H1 (cell line): ENCODE measurements at regions not wholly inside any gene's neighbourhood (a gene's known extent, or its start where the extent isn't known, plus 50 kb on each side); places are given as distances from the start of the nearest gene placed in this dataset.

Experiments used
- CTCF ChIA-PET: fragments of 300-600 bp; sonication (Branson Sonifier 250); formaldehyde crosslinking; loops from one replicate; lab custom pipeline; 2021; ENCODE audit not compliant: partially characterized antibody; lab: Charles Lee
- POLR2A ChIA-PET: fragments of 300-600 bp; sonication (Branson Sonifier 250); formaldehyde crosslinking; loops from one replicate; lab custom pipeline; 2021; ENCODE audit warnings: inconsistent platforms; ENCODE audit not compliant: partially characterized antibody; lab: Charles Lee
- DNase-seq, 2 experiments: peaks; one replicate each; pipeline versions ENCODE4 v3.0.0 to v3.0.0-alpha.2; 2010 to 2022; ENCODE audit warnings: low spot score in 2 of 2, low read depth in 1 of 2, mixed read lengths in 1 of 2
- FAIRE-seq: peaks from 2 replicates; lab custom pipeline; 2011; peaks lifted over from hg19 to GRCh38; lab: Jason Lieb, UNC
- H2AFZ ChIP-seq: 2 replicates; pipeline ENCODE4 v1.8.1; 2012; ENCODE audit warnings: low read length, inconsistent platforms
- H2AK5ac ChIP-seq: 2 replicates; pipeline ENCODE4 v1.6.1; 2013; ENCODE audit warnings: low read depth, low read length
- H2BK120ac ChIP-seq: replicated peaks from 2 replicates; pipeline ENCODE3; 2013; ENCODE audit warnings: low read depth, low read length, inconsistent platforms
- H2BK12ac ChIP-seq: 2 replicates; pipeline ENCODE4 v1.6.1; 2013; ENCODE audit warnings: low read depth, low read length
- H2BK15ac ChIP-seq: 2 replicates; pipeline ENCODE4 v1.6.1; 2013; ENCODE audit warnings: low read length
- H2BK20ac ChIP-seq: 2 replicates; pipeline ENCODE4 v1.6.1; 2013; ENCODE audit warnings: low read length
- H2BK5ac ChIP-seq: 2 replicates; pipeline ENCODE4 v1.6.1; 2013; ENCODE audit warnings: low read depth, low read length
- H3K14ac ChIP-seq: 2 replicates; pipeline ENCODE4 v1.6.1; 2013; ENCODE audit warnings: inconsistent platforms; ENCODE audit not compliant: insufficient read length
- H3K18ac ChIP-seq: 2 replicates; pipeline ENCODE4 v1.6.1; 2013; ENCODE audit warnings: low read length; ENCODE audit errors: extremely low read depth
- H3K23ac ChIP-seq: 2 replicates; pipeline ENCODE4 v1.6.1; 2013; ENCODE audit warnings: inconsistent platforms; ENCODE audit not compliant: insufficient read length
- H3K23me2 ChIP-seq: 2 replicates; pipeline ENCODE4 v1.6.1; 2013; ENCODE audit warnings: low read depth, low read length
- H3K27ac ChIP-seq: 2 replicates; pipeline ENCODE4 v1.6.1; 2011; ENCODE audit warnings: low read depth, low read length, inconsistent platforms
- H3K27me3 ChIP-seq, 4 experiments: replicated peaks in 1 of 4; 1 replicate in 1 of 4; 2 replicates in 3 of 4; pipeline versions ENCODE4 v1.6.1 to v1.8.1; 2011 to 2013; ENCODE audit warnings: low read length in 3 of 4, mild to moderate bottlenecking in 3 of 4, inconsistent platforms in 2 of 4, mixed read lengths in 2 of 4, moderate library complexity in 1 of 4; ENCODE audit not compliant: control insufficient read depth in 3 of 4, insufficient read depth in 3 of 4; ENCODE audit errors: extremely low read depth in 1 of 4
- H3K36me3 ChIP-seq, 4 experiments: 2 replicates each; pipeline versions ENCODE4 v1.6.1 to v1.8.1; 2011 to 2013; ENCODE audit warnings: mild to moderate bottlenecking in 4 of 4, low read length in 3 of 4, moderate library complexity in 2 of 4, control low read depth in 1 of 4, inconsistent platforms in 1 of 4; ENCODE audit not compliant: insufficient read depth in 4 of 4, control insufficient read depth in 2 of 4
- H3K4ac ChIP-seq: replicated peaks from 2 replicates; pipeline ENCODE3; 2013; ENCODE audit warnings: low read length, low read depth, mixed read lengths, inconsistent platforms; ENCODE audit not compliant: insufficient read length
- H3K4me1 ChIP-seq, 4 experiments: replicated peaks in 1 of 4; 1 replicate in 1 of 4; 2 replicates in 3 of 4; pipeline versions ENCODE4 v1.6.1 to v1.8.1; 2011 to 2013; ENCODE audit warnings: low read length in 3 of 4, inconsistent platforms in 2 of 4, mixed read lengths in 1 of 4; ENCODE audit not compliant: insufficient read depth in 4 of 4, control insufficient read depth in 3 of 4
- H3K4me2 ChIP-seq, 2 experiments: 2 replicates each; pipeline versions ENCODE4 v1.6.1 to v1.8.1; 2011 to 2013; ENCODE audit warnings: low read depth in 2 of 2, low read length in 2 of 2, control low read depth in 1 of 2, inconsistent platforms in 1 of 2, mild to moderate bottlenecking in 1 of 2; ENCODE audit not compliant: insufficient read depth in 1 of 2
- H3K4me3 ChIP-seq, 4 experiments: fragments of 200-600, 300-600 bp in 1 of 4; sonication (generic), shearing (Covaris generic), sonication (Bioruptor Twin) in 1 of 4; 2 replicates each; pipeline versions ENCODE4 v1.5.1 to v1.8.1; 2011 to 2016; ENCODE audit warnings: low read length in 4 of 4, low read depth in 3 of 4, control low read depth in 2 of 4, inconsistent platforms in 2 of 4, mild to moderate bottlenecking in 2 of 4, mixed read lengths in 1 of 4, moderate library complexity in 1 of 4; ENCODE audit not compliant: insufficient read depth in 2 of 4; ENCODE audit errors: extremely low read depth in 1 of 4
- H3K56ac ChIP-seq: replicated peaks from 2 replicates; pipeline ENCODE3; 2013; ENCODE audit warnings: low read depth, mild to moderate bottlenecking, mixed read lengths, low read length, inconsistent platforms; ENCODE audit not compliant: insufficient read length
- H3K79me1 ChIP-seq: 2 replicates; pipeline ENCODE4 v1.6.1; 2013; ENCODE audit warnings: low read depth, low read length, control low read depth
- H3K79me2 ChIP-seq, 2 experiments: 2 replicates each; pipeline versions ENCODE4 v1.6.1 to v1.8.1; 2012 to 2013; ENCODE audit warnings: low read length in 2 of 2, mild to moderate bottlenecking in 2 of 2, inconsistent platforms in 1 of 2; ENCODE audit not compliant: insufficient read depth in 2 of 2, control insufficient read depth in 1 of 2
- H3K9ac ChIP-seq, 4 experiments: replicated peaks in 1 of 4; 1 replicate in 1 of 4; 2 replicates in 3 of 4; pipeline versions ENCODE4 v1.6.1 to v1.8.1; 2011 to 2013; ENCODE audit warnings: low read depth in 3 of 4, low read length in 3 of 4, control low read depth in 2 of 4, mild to moderate bottlenecking in 2 of 4, moderate library complexity in 2 of 4, inconsistent platforms in 1 of 4; ENCODE audit errors: extremely low read depth in 1 of 4
- H3K9me3 ChIP-seq, 2 experiments: 2 replicates each; pipeline versions ENCODE4 v1.6.1 to v1.8.1; 2012 to 2013; ENCODE audit warnings: mild to moderate bottlenecking in 2 of 2, moderate library complexity in 2 of 2, control low read depth in 1 of 2, inconsistent platforms in 1 of 2, low read depth in 1 of 2, low read length in 1 of 2, mixed read lengths in 1 of 2; ENCODE audit not compliant: insufficient read depth in 2 of 2
- H4K20me1 ChIP-seq, 2 experiments: replicated peaks in 1 of 2; 2 replicates each; pipeline versions ENCODE3 to v1.8.1; 2011 to 2013; ENCODE audit warnings: inconsistent platforms in 2 of 2, low read length in 2 of 2, mild to moderate bottlenecking in 1 of 2; ENCODE audit not compliant: insufficient read depth in 2 of 2, control insufficient read depth in 1 of 2
- H4K5ac ChIP-seq: 2 replicates; pipeline ENCODE4 v1.6.1; 2013; ENCODE audit warnings: low read length, low read depth, mixed read lengths, inconsistent platforms; ENCODE audit not compliant: insufficient read length
- H4K8ac ChIP-seq: 2 replicates; pipeline ENCODE4 v1.8.0; 2013; ENCODE audit warnings: mild to moderate bottlenecking, moderate library complexity, low read length, inconsistent platforms; ENCODE audit not compliant: insufficient read depth; ENCODE audit errors: extremely low read depth
- H4K91ac ChIP-seq: replicated peaks from 2 replicates; pipeline ENCODE3; 2013; ENCODE audit warnings: low read length, mixed read lengths, inconsistent platforms; ENCODE audit not compliant: insufficient read length
- ATF2 ChIP-seq: IDR thresholded peaks from 2 replicates; pipeline ENCODE4 v1.6.1; 2012; ENCODE audit warnings: low read length, inconsistent platforms
- NRF1 ChIP-seq: IDR thresholded peaks from 2 replicates; pipeline ENCODE4 v1.6.1; 2011; ENCODE audit warnings: mild to moderate bottlenecking, low read depth, low read length, improper control_type of control experiment
- POU5F1 ChIP-seq: IDR thresholded peaks from 2 replicates; pipeline ENCODE4 v1.6.1; 2011; ENCODE audit warnings: low read depth, mild to moderate bottlenecking, low read length, moderate library complexity
- RAD21 ChIP-seq, 2 experiments: IDR thresholded peaks in 1 of 2; conservative IDR thresholded peaks in 1 of 2; 2 replicates each; pipeline ENCODE4 v1.6.1; 2011; ENCODE audit warnings: low read depth in 2 of 2, low read length in 2 of 2, improper control_type of control experiment in 1 of 2, inconsistent platforms in 1 of 2, mild to moderate bottlenecking in 1 of 2, moderate library complexity in 1 of 2
- SRF ChIP-seq: IDR thresholded peaks from 2 replicates; pipeline ENCODE4 v1.6.1; 2011; ENCODE audit warnings: mild to moderate bottlenecking, low read depth, low read length, moderate library complexity
- TAF1 ChIP-seq: IDR thresholded peaks from 2 replicates; pipeline ENCODE4 v1.6.1; 2011; ENCODE audit warnings: mild to moderate bottlenecking, low read depth, low read length
- TAF7 ChIP-seq: optimal IDR thresholded peaks from 2 replicates; pipeline ENCODE3; 2011; ENCODE audit warnings: low read depth, mild to moderate bottlenecking, inconsistent platforms, low read length, moderate library complexity, borderline replicate concordance
- TCF12 ChIP-seq: IDR thresholded peaks from 2 replicates; pipeline ENCODE4 v1.6.1; 2011; ENCODE audit warnings: low read depth, mild to moderate bottlenecking, low read length
- USF2 ChIP-seq: IDR thresholded peaks from 2 replicates; pipeline ENCODE4 v1.6.1; 2011; ENCODE audit warnings: low read length, improper control_type of control experiment
- YY1 ChIP-seq: IDR thresholded peaks from 2 replicates; pipeline ENCODE4 v1.6.1; 2011; ENCODE audit warnings: low read depth, mild to moderate bottlenecking, low read length
- WGBS, 2 experiments: shearing (Covaris generic) in 1 of 2; methylation state at CpG; one replicate each; pipeline versions ENCODE4 v1.1.6 to v1.1.7; 2013 to 2015; ENCODE audit warnings: low lambda C conversion rate in 2 of 2, mixed read lengths in 2 of 2, inconsistent platforms in 1 of 2, low coverage in 1 of 2, missing lambda C conversion rate in 1 of 2; ENCODE audit not compliant: insufficient replicate concordance in 2 of 2, insufficient coverage in 1 of 2, insufficient read length in 1 of 2; ENCODE audit errors: extremely low coverage in 1 of 2, missing lambda C conversion rate in 1 of 2; 5-methylcytosine and 5-hydroxymethylcytosine counted together

GRCh38 chr20:6866741-6867140 is 99.3 kb downstream of the BMP2 start:
- Histone ChIP-seq H3K36me3 (no peaks in the 10 kb centered on the region), H2AK5ac (no peak overlapping the region), H4K5ac (no peak overlapping the region), H2BK120ac (no peak overlapping the region), H3K23me2 (no peaks in the 10 kb centered on the region), H3K4ac (no peak overlapping the region), H3K9me3 (no peaks in the 10 kb centered on the region), H3K27ac (no peak overlapping the region), H3K4me2 (no peak overlapping the region), H3K4me3 (no peak overlapping the region), H4K91ac (no peak overlapping the region), H3K56ac (no peak overlapping the region), H3K79me2 (no peaks in the 10 kb centered on the region), H2BK5ac (no peak overlapping the region), H3K79me1 (no peaks in the 10 kb centered on the region), H3K9ac (no peak overlapping the region), H3K27me3 (no peaks in the 10 kb centered on the region), H2AFZ (no peak overlapping the region), H4K20me1 (no peaks in the 10 kb centered on the region), H3K14ac (no peak overlapping the region), H2BK15ac (no peak overlapping the region), H2BK20ac (no peak overlapping the region), H2BK12ac (no peak overlapping the region), H4K8ac (no peak overlapping the region), H3K23ac (no peak overlapping the region), H3K4me1 (no peaks in the 10 kb centered on the region; a peak in 1 of 7 replicates), H3K18ac (no peak overlapping the region)
- POLR2A ChIA-PET, result no interaction called here
- CTCF ChIA-PET, result no interaction called here
- FAIRE-seq (no peak), DNase-seq (no peak)
- 91% methylated on average over 3 of the region's 3 CpGs; no CpG with 5 or more reads in 1 of the 2 experiments for WGBS, 2 experiments
- TF ChIP-seq YY1 (no peak), POU5F1 (no peak), TAF1 (no peak), TAF7 (no peak), RAD21 (IDR thresholded peaks at IDR 0.05 in 1 of 2, conservative IDR thresholded peaks at IDR 0.05 in 1 of 2; ENCODE audit: low read depth in 2 of 2, low read length in 2 of 2) (no peak), USF2 (no peak), SRF (no peak), NRF1 (no peak), ATF2 (no peak), TCF12 (no peak)
